Mammary epithelial cell (primary cell): ENCODE measurements at regions not wholly inside any gene's neighbourhood (a gene's known extent, or its start where the extent isn't known, plus 50 kb on each side); places are given as distances from the start of the nearest gene placed in this dataset.

ENCODE experiments used
- EZH2 ChIP-seq: IDR thresholded peaks from 2 replicates; pipeline ENCODE4 v1.6.1; 2012; ENCODE audit warnings: low read length, inconsistent platforms, borderline replicate concordance
- TF ChIP-seq, protein P1 (sequence below), 2 donors: IDR thresholded peaks in 1 of 2; conservative IDR thresholded peaks in 1 of 2; 2 replicates each; pipeline ENCODE4 v1.5.1; 2011 to 2012; ENCODE audit warnings: inconsistent platforms in 2 of 2, low read length in 2 of 2, mild to moderate bottlenecking in 2 of 2, control low read depth in 1 of 2, low read depth in 1 of 2; ENCODE audit not compliant: insufficient read depth in 1 of 2; ENCODE audit errors: extremely low read depth in 1 of 2

DNA sequence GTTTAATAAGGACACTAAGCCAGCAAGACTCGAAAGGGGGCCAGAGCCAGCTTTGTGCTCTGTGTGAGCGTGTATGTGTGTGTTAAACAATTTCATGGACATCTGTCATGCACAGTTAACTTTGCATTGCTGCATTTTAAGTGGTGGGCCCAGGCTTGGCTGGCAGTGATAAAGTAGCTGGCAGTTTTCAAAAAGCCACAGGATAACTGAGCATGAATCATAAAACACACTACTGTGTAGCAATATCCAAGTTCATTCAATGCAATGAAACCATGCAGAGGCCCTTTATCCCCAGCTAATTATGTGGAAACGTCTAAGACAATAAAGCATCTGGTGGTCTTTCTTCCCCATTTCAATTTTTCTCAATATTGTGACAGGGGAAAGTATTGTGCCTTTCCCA is 132.9 kb downstream of the NKX6-1 start:
- TF ChIP-seq, protein P1, sequence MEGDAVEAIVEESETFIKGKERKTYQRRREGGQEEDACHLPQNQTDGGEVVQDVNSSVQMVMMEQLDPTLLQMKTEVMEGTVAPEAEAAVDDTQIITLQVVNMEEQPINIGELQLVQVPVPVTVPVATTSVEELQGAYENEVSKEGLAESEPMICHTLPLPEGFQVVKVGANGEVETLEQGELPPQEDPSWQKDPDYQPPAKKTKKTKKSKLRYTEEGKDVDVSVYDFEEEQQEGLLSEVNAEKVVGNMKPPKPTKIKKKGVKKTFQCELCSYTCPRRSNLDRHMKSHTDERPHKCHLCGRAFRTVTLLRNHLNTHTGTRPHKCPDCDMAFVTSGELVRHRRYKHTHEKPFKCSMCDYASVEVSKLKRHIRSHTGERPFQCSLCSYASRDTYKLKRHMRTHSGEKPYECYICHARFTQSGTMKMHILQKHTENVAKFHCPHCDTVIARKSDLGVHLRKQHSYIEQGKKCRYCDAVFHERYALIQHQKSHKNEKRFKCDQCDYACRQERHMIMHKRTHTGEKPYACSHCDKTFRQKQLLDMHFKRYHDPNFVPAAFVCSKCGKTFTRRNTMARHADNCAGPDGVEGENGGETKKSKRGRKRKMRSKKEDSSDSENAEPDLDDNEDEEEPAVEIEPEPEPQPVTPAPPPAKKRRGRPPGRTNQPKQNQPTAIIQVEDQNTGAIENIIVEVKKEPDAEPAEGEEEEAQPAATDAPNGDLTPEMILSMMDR (conservative IDR thresholded peaks at IDR 0.05 in 1 of 2, IDR thresholded peaks at IDR 0.05 in 1 of 2; ENCODE audit: extremely low read depth in 1 of 2, insufficient read depth in 1 of 2, low read depth in 1 of 2, low read length in 2 of 2) = no peak
- TF ChIP-seq EZH2 = no peak
